Endothelial cell of umbilical vein (primary cell): ENCODE measurements at regions not wholly inside any gene's neighbourhood (a gene's known extent, or its start where the extent isn't known, plus 50 kb on each side); places are given as distances from the start of the nearest gene placed in this dataset.

Source experiments
- EZH2 ChIP-seq: IDR thresholded peaks from 2 replicates; pipeline ENCODE4 v1.6.1; 2012; ENCODE audit warnings: borderline replicate concordance, low read depth, mild to moderate bottlenecking, moderate library complexity, low read length, inconsistent platforms; ENCODE audit not compliant: severe bottlenecking
- FOS ChIP-seq: IDR thresholded peaks from 2 replicates; pipeline ENCODE4 v1.6.1; 2011; ENCODE audit warnings: mild to moderate bottlenecking, low read length, moderate library complexity, borderline replicate concordance; ENCODE audit not compliant: insufficient read depth
- GATA2 ChIP-seq: IDR thresholded peaks from 2 replicates; pipeline ENCODE4 v1.7.0; 2011; ENCODE audit warnings: low read depth, mild to moderate bottlenecking, moderate library complexity, mixed read lengths, low read length; ENCODE audit not compliant: insufficient read length, insufficient read depth
- JUN ChIP-seq: IDR thresholded peaks from 2 replicates; pipeline ENCODE4 v1.6.1; 2011; ENCODE audit warnings: borderline replicate concordance, low read depth; ENCODE audit not compliant: insufficient read length, insufficient read depth
- POLR2A ChIP-seq: IDR thresholded peaks from 2 replicates; pipeline ENCODE4 v1.6.1; 2012; ENCODE audit warnings: low read depth, mild to moderate bottlenecking, control low read depth, low read length
- POLR2AphosphoS5 ChIP-seq: IDR thresholded peaks from 2 replicates; pipeline ENCODE4 v1.6.1; 2012; ENCODE audit warnings: low read depth, mild to moderate bottlenecking, control low read depth, low read length, moderate library complexity; ENCODE audit not compliant: insufficient read depth
- TF ChIP-seq, protein P1 (sequence below), 2 donors: IDR thresholded peaks; 1 replicate in 1 of 2; 2 replicates in 1 of 2; pipeline ENCODE4 v1.5.1; 2011; ENCODE audit warnings: low read length in 2 of 2, mild to moderate bottlenecking in 2 of 2, moderate library complexity in 2 of 2, control low read depth in 1 of 2, inconsistent platforms in 1 of 2, low read depth in 1 of 2; ENCODE audit not compliant: insufficient read depth in 1 of 2; ENCODE audit errors: extremely low read depth in 1 of 2
- TF ChIP-seq, protein P2 (sequence below): IDR thresholded peaks from 2 replicates; pipeline ENCODE4 v1.6.1; 2011; ENCODE audit not compliant: insufficient read depth, insufficient read length

DNA sequence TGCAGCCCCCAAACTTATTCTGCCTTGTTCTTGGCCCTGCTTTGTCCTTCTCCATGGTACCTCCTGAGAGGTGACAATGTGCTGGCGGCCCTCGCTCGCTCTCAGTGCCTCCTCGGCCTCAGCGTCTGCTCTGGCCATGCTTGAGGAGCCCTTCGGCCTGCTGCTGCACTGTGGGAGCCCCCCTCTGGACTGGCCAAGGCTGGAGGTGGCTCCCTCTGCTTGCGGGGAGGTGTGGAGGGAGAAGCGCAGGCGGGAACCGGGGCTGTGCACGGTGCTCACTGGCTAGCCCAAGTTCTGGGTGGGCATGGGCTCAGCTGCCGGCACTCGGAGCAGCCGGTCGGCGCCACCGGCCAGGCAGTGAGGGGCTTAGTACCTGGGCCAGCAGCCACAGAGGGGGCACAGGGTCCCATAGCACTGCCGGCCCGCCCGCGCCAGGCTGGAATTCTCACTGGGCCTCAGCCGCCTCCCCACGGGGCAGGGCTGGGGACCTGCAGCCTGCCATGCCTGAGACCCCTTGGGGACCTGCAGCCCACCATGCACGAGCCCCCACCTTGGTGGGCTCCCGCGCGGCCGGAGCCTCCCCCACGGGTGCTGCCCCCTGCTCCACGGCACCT lies 55.9 kb upstream of the RALGAPA2 start:
- TF ChIP-seq, protein P1, sequence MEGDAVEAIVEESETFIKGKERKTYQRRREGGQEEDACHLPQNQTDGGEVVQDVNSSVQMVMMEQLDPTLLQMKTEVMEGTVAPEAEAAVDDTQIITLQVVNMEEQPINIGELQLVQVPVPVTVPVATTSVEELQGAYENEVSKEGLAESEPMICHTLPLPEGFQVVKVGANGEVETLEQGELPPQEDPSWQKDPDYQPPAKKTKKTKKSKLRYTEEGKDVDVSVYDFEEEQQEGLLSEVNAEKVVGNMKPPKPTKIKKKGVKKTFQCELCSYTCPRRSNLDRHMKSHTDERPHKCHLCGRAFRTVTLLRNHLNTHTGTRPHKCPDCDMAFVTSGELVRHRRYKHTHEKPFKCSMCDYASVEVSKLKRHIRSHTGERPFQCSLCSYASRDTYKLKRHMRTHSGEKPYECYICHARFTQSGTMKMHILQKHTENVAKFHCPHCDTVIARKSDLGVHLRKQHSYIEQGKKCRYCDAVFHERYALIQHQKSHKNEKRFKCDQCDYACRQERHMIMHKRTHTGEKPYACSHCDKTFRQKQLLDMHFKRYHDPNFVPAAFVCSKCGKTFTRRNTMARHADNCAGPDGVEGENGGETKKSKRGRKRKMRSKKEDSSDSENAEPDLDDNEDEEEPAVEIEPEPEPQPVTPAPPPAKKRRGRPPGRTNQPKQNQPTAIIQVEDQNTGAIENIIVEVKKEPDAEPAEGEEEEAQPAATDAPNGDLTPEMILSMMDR (IDR thresholded peaks at IDR 0.05; ENCODE audit: extremely low read depth in 1 of 2, insufficient read depth in 1 of 2, low read depth in 1 of 2, low read length in 2 of 2), result no peak
- TF ChIP-seq POLR2AphosphoS5 (no peak), EZH2 (no peak), POLR2A (no peak), JUN (no peak), FOS (no peak), GATA2 (no peak)
- TF ChIP-seq, protein P2, sequence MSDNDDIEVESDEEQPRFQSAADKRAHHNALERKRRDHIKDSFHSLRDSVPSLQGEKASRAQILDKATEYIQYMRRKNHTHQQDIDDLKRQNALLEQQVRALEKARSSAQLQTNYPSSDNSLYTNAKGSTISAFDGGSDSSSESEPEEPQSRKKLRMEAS, result no peak
